ENCODE measurements at regions not wholly inside any gene's neighbourhood (a gene's known extent, or its start where the extent isn't known, plus 50 kb on each side); places are given as distances from the start of the nearest gene placed in this dataset.

DNA sequence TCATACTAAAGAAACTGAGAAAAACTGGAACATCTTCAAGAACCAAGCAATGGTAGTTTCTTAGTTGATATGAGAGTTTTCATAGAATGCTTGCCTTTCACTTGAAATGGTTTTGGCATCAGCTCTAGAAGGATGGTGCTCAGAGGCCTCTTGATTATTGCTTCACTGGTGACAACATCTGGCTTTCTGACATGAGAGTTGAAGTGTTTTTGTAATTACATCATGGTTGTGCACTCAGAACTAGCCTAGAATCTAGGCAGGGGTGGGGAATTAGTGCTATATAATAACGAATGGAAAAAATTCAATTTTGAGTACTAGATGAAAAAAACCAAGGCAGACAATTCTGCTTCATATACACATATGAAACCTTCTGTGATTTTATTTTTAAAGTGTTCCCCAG is 172.8 kb upstream of the LMNTD1 start:
- peaks cover 10% of the 10 kb centered on the region in 2 experiments for H3K4me1 Mint-ChIP-seq

More for the DNA sequence above, 172.8 kb upstream of the LMNTD1 start:
- Histone ChIP-seq H3K9ac (ENCODE audit: extremely low read depth, insufficient read length, low read length) (no peak overlapping the region), H2BK120ac (ENCODE audit: low read depth, low read length, poor library complexity, severe bottlenecking) (no peak overlapping the region), H4K91ac (ENCODE audit: insufficient read length, low read depth, low read length) (no peak overlapping the region), H4K8ac (replicated peaks; ENCODE audit: insufficient read length, low read depth, low read length) (no peak overlapping the region), H2BK5ac (ENCODE audit: insufficient read length, low read length) (no peak overlapping the region), H2AFZ (ENCODE audit: low read length) (no peak overlapping the region), H3K27ac (ENCODE audit: insufficient read length, low read depth, low read length) (no peak overlapping the region), H3T11ph (ENCODE audit: low read length) (no peak overlapping the region), H3K14ac (ENCODE audit: insufficient read depth, low read length) (no peak overlapping the region), H4K5ac (ENCODE audit: insufficient read length, low read depth, low read length) (no peak overlapping the region), H3K23me2 (ENCODE audit: insufficient read length, low read depth, low read length, poor library complexity, severe bottlenecking) (no peaks in the 10 kb centered on the region), H3K4ac (ENCODE audit: low read depth, low read length) (no peak overlapping the region), H3K27me3 (ENCODE audit: insufficient read depth, low read length) (no peaks in the 10 kb centered on the region), H4K20me1 (ENCODE audit: control insufficient read depth, insufficient read depth, insufficient read length) (no peaks in the 10 kb centered on the region), H2BK15ac (ENCODE audit: low read depth, low read length) (no peak overlapping the region), H3K18ac (ENCODE audit: insufficient read length, low read depth, low read length) (no peak overlapping the region), H2BK20ac (ENCODE audit: low read depth, low read length, poor library complexity, severe bottlenecking) (no peak overlapping the region), H3K9me3 (ENCODE audit: control insufficient read depth, low read depth, low read length) (no peaks in the 10 kb centered on the region), H3K56ac (ENCODE audit: insufficient read length, low read depth, low read length) (no peak overlapping the region), H2AK5ac (ENCODE audit: insufficient read length, low read length) (no peak overlapping the region), H3K79me1 (ENCODE audit: insufficient read depth, low read depth, low read length, poor library complexity, severe bottlenecking) (no peaks in the 10 kb centered on the region), H3K4me1 (ENCODE audit: insufficient read depth, low read length) (peaks cover 3% of the 10 kb centered on the region; the same call in 1 of the 2 replicates), H3K79me2 (ENCODE audit: insufficient read depth, low read length) (no peaks in the 10 kb centered on the region), H2BK12ac (ENCODE audit: insufficient read length, low read depth, low read length) (no peak overlapping the region), H3K4me2 (ENCODE audit: insufficient read depth, insufficient read length, low read length) (no peak overlapping the region), H3K23ac (ENCODE audit: insufficient read length, low read depth, low read length) (no peak overlapping the region)
- no CpG with 5 or more reads among the region's 1 CpG for WGBS (ENCODE audit: extremely low coverage, insufficient read length, low lambda C conversion rate)
- H3K27ac Mint-ChIP-seq, result no peak overlapping the region
- H3K36me3 Mint-ChIP-seq (ENCODE audit: insufficient read depth in 1 of 3, low read depth in 3 of 3), result no peaks in the 10 kb centered on the region
- no peaks in the 10 kb centered on the region for H3K27me3 Mint-ChIP-seq (ENCODE audit: low read depth)
- no peaks in the 10 kb centered on the region for H3K9me3 Mint-ChIP-seq
- DNase-seq, result no peak
- H3K4me3 Mint-ChIP-seq, result no peak overlapping the region
- TF ChIP-seq, protein P1, sequence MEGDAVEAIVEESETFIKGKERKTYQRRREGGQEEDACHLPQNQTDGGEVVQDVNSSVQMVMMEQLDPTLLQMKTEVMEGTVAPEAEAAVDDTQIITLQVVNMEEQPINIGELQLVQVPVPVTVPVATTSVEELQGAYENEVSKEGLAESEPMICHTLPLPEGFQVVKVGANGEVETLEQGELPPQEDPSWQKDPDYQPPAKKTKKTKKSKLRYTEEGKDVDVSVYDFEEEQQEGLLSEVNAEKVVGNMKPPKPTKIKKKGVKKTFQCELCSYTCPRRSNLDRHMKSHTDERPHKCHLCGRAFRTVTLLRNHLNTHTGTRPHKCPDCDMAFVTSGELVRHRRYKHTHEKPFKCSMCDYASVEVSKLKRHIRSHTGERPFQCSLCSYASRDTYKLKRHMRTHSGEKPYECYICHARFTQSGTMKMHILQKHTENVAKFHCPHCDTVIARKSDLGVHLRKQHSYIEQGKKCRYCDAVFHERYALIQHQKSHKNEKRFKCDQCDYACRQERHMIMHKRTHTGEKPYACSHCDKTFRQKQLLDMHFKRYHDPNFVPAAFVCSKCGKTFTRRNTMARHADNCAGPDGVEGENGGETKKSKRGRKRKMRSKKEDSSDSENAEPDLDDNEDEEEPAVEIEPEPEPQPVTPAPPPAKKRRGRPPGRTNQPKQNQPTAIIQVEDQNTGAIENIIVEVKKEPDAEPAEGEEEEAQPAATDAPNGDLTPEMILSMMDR (conservative IDR thresholded peaks at IDR 0.05), result no peak
